Erythroblast (primary cell): ENCODE measurements at regions not wholly inside any gene's neighbourhood (a gene's known extent, or its start where the extent isn't known, plus 50 kb on each side); places are given as distances from the start of the nearest gene placed in this dataset.

Experiments used
- GATA1 ChIP-seq: IDR thresholded peaks from 2 replicates; pipeline ENCODE4 v1.6.1; 2011; ENCODE audit warnings: low read depth, mild to moderate bottlenecking, control low read depth, low read length, moderate library complexity
- POLR2A ChIP-seq: IDR thresholded peaks from 2 replicates; pipeline ENCODE4 v1.6.1; 2011; ENCODE audit warnings: mild to moderate bottlenecking, low read length

- TF ChIP-seq POLR2A (no peak), GATA1 (no peak)
Observed at GRCh38 chr9:79301085-79301484, 270.7 kb upstream of the TLE4 start.
